PFSK-1 (cell line): ENCODE measurements at regions not wholly inside any gene's neighbourhood (a gene's known extent, or its start where the extent isn't known, plus 50 kb on each side); places are given as distances from the start of the nearest gene placed in this dataset.

Experiments used
- FOXP2 ChIP-seq: optimal IDR thresholded peaks from 2 replicates; pipeline ENCODE3; 2011; ENCODE audit warnings: borderline replicate concordance, control low read depth, inconsistent platforms; ENCODE audit not compliant: insufficient read depth; ENCODE audit errors: extremely low read length, extremely low read depth
- POLR2AphosphoS5 ChIP-seq: IDR thresholded peaks from 2 replicates; pipeline ENCODE4 v1.6.1; 2012; ENCODE audit warnings: low read depth, mild to moderate bottlenecking, control low read depth, low read length, moderate library complexity
- SIN3A ChIP-seq: IDR thresholded peaks from 2 replicates; pipeline ENCODE4 v1.6.1; 2012; ENCODE audit warnings: mild to moderate bottlenecking, low read length, moderate library complexity, borderline replicate concordance; ENCODE audit not compliant: insufficient read depth
- TAF1 ChIP-seq: IDR thresholded peaks from 2 replicates; pipeline ENCODE4 v1.6.1; 2012; ENCODE audit warnings: low read length, control low read depth, borderline replicate concordance; ENCODE audit not compliant: insufficient read depth
- TF ChIP-seq, protein P1 (sequence below), 2 experiments: IDR thresholded peaks; 2 replicates each; pipeline versions ENCODE4 v1.6.1 to v1.8.0; 2011 to 2012; ENCODE audit warnings: low read depth in 2 of 2, low read length in 2 of 2, control low read depth in 1 of 2, inconsistent platforms in 1 of 2, mild to moderate bottlenecking in 1 of 2, moderate library complexity in 1 of 2; ENCODE audit not compliant: insufficient read depth in 1 of 2

- TF ChIP-seq POLR2AphosphoS5 (no peak), TAF1 (no peak), SIN3A (no peak), FOXP2 (no peak)
- TF ChIP-seq, protein P1, sequence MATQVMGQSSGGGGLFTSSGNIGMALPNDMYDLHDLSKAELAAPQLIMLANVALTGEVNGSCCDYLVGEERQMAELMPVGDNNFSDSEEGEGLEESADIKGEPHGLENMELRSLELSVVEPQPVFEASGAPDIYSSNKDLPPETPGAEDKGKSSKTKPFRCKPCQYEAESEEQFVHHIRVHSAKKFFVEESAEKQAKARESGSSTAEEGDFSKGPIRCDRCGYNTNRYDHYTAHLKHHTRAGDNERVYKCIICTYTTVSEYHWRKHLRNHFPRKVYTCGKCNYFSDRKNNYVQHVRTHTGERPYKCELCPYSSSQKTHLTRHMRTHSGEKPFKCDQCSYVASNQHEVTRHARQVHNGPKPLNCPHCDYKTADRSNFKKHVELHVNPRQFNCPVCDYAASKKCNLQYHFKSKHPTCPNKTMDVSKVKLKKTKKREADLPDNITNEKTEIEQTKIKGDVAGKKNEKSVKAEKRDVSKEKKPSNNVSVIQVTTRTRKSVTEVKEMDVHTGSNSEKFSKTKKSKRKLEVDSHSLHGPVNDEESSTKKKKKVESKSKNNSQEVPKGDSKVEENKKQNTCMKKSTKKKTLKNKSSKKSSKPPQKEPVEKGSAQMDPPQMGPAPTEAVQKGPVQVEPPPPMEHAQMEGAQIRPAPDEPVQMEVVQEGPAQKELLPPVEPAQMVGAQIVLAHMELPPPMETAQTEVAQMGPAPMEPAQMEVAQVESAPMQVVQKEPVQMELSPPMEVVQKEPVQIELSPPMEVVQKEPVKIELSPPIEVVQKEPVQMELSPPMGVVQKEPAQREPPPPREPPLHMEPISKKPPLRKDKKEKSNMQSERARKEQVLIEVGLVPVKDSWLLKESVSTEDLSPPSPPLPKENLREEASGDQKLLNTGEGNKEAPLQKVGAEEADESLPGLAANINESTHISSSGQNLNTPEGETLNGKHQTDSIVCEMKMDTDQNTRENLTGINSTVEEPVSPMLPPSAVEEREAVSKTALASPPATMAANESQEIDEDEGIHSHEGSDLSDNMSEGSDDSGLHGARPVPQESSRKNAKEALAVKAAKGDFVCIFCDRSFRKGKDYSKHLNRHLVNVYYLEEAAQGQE (IDR thresholded peaks at IDR 0.05; ENCODE audit: insufficient read depth in 1 of 2, low read depth in 2 of 2, low read length in 2 of 2), result no peak
Observed at GRCh38 chr5:158589939-158590338, 509.8 kb downstream of the EBF1 start.
